Dendritic cell treated with granulocyte-macrophage colony-stimulating factor and Interleukin-4, amounts not matched to agents 40 ng/mL and 50 ng/mL, for 4 days (primary cell): ENCODE measurements at regions not wholly inside any gene's neighbourhood (a gene's known extent, or its start where the extent isn't known, plus 50 kb on each side); places are given as distances from the start of the nearest gene placed in this dataset.

Experiments used
- H3K27ac Mint-ChIP-seq: one replicate; pipeline ENCODE4 v1.8.0; 2022; ENCODE audit warnings: mild to moderate bottlenecking, mixed read lengths
- H3K27me3 Mint-ChIP-seq: one replicate; pipeline ENCODE4 v1.8.0; 2022; ENCODE audit warnings: mild to moderate bottlenecking, mixed read lengths
- H3K36me3 Mint-ChIP-seq: one replicate; pipeline ENCODE4 v1.8.0; 2022; ENCODE audit warnings: low read depth, mixed read lengths
- H3K4me1 Mint-ChIP-seq: one replicate; pipeline ENCODE4 v1.8.0; 2022; ENCODE audit warnings: low read depth, mixed read lengths
- H3K4me3 Mint-ChIP-seq: one replicate; pipeline ENCODE4 v1.8.0; 2022; ENCODE audit warnings: mild to moderate bottlenecking, moderate library complexity, mixed read lengths
- H3K9me3 Mint-ChIP-seq: one replicate; pipeline ENCODE4 v1.8.0; 2022; ENCODE audit warnings: mixed read lengths
- intact Hi-C: fragments of 100-400 bp; cut with micrococcal nuclease; formaldehyde crosslinking; loops from one replicate; pipeline ENCODE4 v1.15.0; 2022

GRCh38 chr2:2557475-2557874, 226.4 kb upstream of the MYT1L start:
- Mint-ChIP-seq H3K27ac (no peak overlapping the region), H3K9me3 (peaks cover 19% of the 10 kb centered on the region)
- intact Hi-C loops, result no loop called here

DNA sequence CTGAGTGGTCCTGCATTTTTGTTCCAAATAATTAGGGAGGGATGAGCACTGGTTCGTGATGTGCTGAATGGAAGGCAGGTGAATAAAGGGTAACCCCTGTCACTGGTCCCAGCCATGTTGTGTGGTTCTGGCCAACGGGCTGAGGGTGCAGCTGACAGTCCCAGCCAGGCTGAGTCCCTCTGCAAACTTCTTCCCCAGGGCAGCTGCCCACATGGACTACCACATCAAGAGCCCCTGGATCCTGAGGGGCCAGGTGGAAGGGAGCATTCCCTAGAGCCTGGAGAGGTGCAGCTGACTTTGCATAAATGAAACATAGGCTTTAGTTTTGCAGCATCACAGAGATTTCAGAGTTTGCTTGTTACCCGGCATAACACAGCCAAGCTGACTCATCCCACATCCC, 219.8 kb upstream of the MYT1L start:
- Mint-ChIP-seq H3K4me1 (no peaks in the 10 kb centered on the region), H3K36me3 (no peaks in the 10 kb centered on the region), H3K27ac (no peak overlapping the region), H3K27me3 (no peaks in the 10 kb centered on the region), H3K4me3 (no peak overlapping the region), H3K9me3 (peaks cover 19% of the 10 kb centered on the region)
- intact Hi-C loops, result no loop called here

More at GRCh38 chr2:2557475-2557874, 226.4 kb upstream of the MYT1L start:
- H3K4me1 Mint-ChIP-seq, result no peaks in the 10 kb centered on the region
- H3K27me3 Mint-ChIP-seq, result no peaks in the 10 kb centered on the region
- H3K4me3 Mint-ChIP-seq, result no peak overlapping the region
- H3K36me3 Mint-ChIP-seq, result no peaks in the 10 kb centered on the region

- H3K27ac Mint-ChIP-seq, result no peak overlapping the region
- H3K36me3 Mint-ChIP-seq, result no peaks in the 10 kb centered on the region
- H3K27me3 Mint-ChIP-seq, result no peaks in the 10 kb centered on the region
- intact Hi-C loops, result no loop called here
- H3K9me3 Mint-ChIP-seq, result peaks cover 11% of the 10 kb centered on the region
- no peak overlapping the region for H3K4me3 Mint-ChIP-seq
- no peaks in the 10 kb centered on the region for H3K4me1 Mint-ChIP-seq
Measured at GRCh38 chr2:2547911-2548310, 216.8 kb upstream of the MYT1L start.

GRCh38 chr2:2547451-2547850, 216.4 kb upstream of the MYT1L start:
- no peaks in the 10 kb centered on the region for H3K27me3 Mint-ChIP-seq
- H3K36me3 Mint-ChIP-seq, result no peaks in the 10 kb centered on the region
- no peak overlapping the region for H3K27ac Mint-ChIP-seq
- intact Hi-C loops, result no loop called here
- no peak overlapping the region for H3K4me3 Mint-ChIP-seq
- H3K4me1 Mint-ChIP-seq, result no peaks in the 10 kb centered on the region
- H3K9me3 Mint-ChIP-seq, result peaks cover 7% of the 10 kb centered on the region

- Mint-ChIP-seq H3K4me1 (no peaks in the 10 kb centered on the region), H3K27me3 (no peaks in the 10 kb centered on the region), H3K4me3 (no peak overlapping the region), H3K27ac (no peak overlapping the region), H3K9me3 (no peaks in the 10 kb centered on the region), H3K36me3 (no peaks in the 10 kb centered on the region)
- intact Hi-C loops, result no loop called here
Measured at GRCh38 chr2:2546046-2546445, 215.0 kb upstream of the MYT1L start.

GRCh38 chr2:2542966-2543611, 212.0 kb upstream of the MYT1L start:
- no peaks in the 10 kb centered on the region for H3K4me1 Mint-ChIP-seq
- H3K27me3 Mint-ChIP-seq, result no peaks in the 10 kb centered on the region
- no peak overlapping the region for H3K4me3 Mint-ChIP-seq
- H3K9me3 Mint-ChIP-seq, result no peaks in the 10 kb centered on the region
- no peak overlapping the region for H3K27ac Mint-ChIP-seq
- intact Hi-C loops, result no loop called here
- H3K36me3 Mint-ChIP-seq, result no peaks in the 10 kb centered on the region

DNA sequence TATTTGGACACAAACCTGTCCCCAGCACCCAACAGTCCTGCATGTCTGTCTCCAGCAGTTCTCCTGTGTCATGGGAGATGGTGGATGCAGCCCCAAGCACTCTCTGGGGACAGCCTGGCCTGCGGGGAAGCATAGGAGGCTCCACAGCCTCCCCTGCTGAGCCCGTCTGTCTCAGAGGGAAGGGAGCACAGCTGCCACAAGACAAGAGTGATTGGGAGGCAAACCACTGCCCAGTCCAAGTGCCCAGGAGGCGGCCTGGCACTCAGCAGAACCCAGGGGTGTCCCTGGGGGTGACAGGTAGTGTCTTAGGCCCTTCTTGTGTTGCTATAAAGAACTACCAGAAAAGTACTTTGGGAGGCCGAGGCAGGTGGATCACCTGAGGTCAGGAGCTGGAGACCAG, 211.2 kb upstream of the MYT1L start:
- H3K36me3 Mint-ChIP-seq, result no peaks in the 10 kb centered on the region
- no peaks in the 10 kb centered on the region for H3K4me1 Mint-ChIP-seq
- H3K9me3 Mint-ChIP-seq, result no peaks in the 10 kb centered on the region

GRCh38 chr2:2540406-2540805, 209.3 kb upstream of the MYT1L start:
- Mint-ChIP-seq H3K9me3 (no peaks in the 10 kb centered on the region), H3K4me3 (no peak overlapping the region), H3K27me3 (no peaks in the 10 kb centered on the region), H3K36me3 (no peaks in the 10 kb centered on the region), H3K4me1 (no peaks in the 10 kb centered on the region), H3K27ac (no peak overlapping the region)
- intact Hi-C loops, result no loop called here

More for the DNA sequence above, 211.2 kb upstream of the MYT1L start:
- no peaks in the 10 kb centered on the region for H3K27me3 Mint-ChIP-seq
- intact Hi-C loops, result no loop called here
- no peak overlapping the region for H3K27ac Mint-ChIP-seq
- H3K4me3 Mint-ChIP-seq, result no peak overlapping the region

DNA sequence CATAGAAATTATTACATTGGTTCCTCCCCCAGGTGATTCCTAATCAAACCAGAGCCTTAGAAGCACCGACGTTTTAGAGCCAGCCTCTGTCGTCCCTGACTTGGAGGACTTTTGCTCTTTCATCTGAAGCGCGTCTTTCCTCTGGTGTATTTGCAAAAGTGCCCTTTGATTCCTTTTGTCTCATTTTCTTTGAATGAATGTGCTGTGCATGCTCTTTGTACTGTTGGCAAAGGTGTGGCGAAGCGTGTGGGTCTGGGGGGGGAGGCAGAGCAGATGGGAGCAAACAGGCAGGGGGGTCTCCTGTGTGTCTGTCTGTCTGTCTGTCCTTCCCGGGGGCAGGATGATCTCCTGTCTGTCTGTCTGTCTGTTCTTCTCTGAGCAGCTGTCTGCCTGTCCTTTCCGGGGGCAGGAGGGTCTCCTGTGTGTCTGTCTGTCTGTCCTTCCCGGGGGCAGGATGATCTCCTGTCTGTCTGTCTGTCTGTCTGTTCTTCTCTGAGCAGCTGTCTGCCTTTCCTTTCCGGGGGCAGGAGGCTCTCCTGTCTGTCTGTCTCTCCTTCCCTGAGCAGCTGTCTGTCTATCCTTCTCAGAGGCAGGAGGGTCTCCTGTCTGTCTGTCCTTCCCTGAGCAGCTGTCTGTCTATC, 205.5 kb upstream of the MYT1L start:
- H3K27ac Mint-ChIP-seq, result no peak overlapping the region
- H3K27me3 Mint-ChIP-seq, result no peaks in the 10 kb centered on the region

GRCh38 chr2:2530334-2530733, 199.3 kb upstream of the MYT1L start:
- intact Hi-C loops, result no loop called here
- no peaks in the 10 kb centered on the region for H3K4me1 Mint-ChIP-seq
- H3K9me3 Mint-ChIP-seq, result no peaks in the 10 kb centered on the region
- no peak overlapping the region for H3K4me3 Mint-ChIP-seq
- H3K27me3 Mint-ChIP-seq, result no peaks in the 10 kb centered on the region
- no peaks in the 10 kb centered on the region for H3K36me3 Mint-ChIP-seq
- H3K27ac Mint-ChIP-seq, result no peak overlapping the region

More for the DNA sequence above, 205.5 kb upstream of the MYT1L start:
- Mint-ChIP-seq H3K4me3 (no peak overlapping the region), H3K9me3 (no peaks in the 10 kb centered on the region), H3K36me3 (no peaks in the 10 kb centered on the region), H3K4me1 (no peaks in the 10 kb centered on the region)
- intact Hi-C loops, result no loop called here

DNA sequence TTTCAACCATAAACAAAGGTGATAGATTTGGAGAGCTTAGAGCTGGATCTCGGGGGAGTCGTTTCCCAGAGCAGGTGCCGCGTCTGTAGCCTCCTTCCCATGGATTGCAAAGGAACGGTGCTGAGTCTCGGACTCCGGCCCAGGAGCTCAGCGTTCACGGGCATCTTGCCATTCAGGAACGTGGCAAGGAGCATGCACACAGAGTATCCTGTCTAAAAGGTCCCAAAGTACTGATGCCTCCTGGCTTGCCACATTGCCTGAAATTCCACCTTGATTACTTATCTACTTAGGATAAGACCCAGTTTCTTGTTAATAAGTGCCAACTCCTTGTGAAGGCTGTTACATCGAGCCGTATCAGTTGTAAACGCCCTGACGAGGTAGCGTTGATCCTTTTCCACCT, 197.8 kb upstream of the MYT1L start:
- H3K36me3 Mint-ChIP-seq, result no peaks in the 10 kb centered on the region
- H3K4me3 Mint-ChIP-seq, result no peak overlapping the region
- H3K27ac Mint-ChIP-seq, result no peak overlapping the region
- intact Hi-C loops, result no loop called here
- H3K27me3 Mint-ChIP-seq, result no peaks in the 10 kb centered on the region
- no peaks in the 10 kb centered on the region for H3K4me1 Mint-ChIP-seq
- H3K9me3 Mint-ChIP-seq, result no peaks in the 10 kb centered on the region

- Mint-ChIP-seq H3K9me3 (peaks cover 3% of the 10 kb centered on the region), H3K27me3 (no peaks in the 10 kb centered on the region)
- intact Hi-C loops, result no loop called here
Measured at GRCh38 chr2:2527148-2527547, 196.1 kb upstream of the MYT1L start.

DNA sequence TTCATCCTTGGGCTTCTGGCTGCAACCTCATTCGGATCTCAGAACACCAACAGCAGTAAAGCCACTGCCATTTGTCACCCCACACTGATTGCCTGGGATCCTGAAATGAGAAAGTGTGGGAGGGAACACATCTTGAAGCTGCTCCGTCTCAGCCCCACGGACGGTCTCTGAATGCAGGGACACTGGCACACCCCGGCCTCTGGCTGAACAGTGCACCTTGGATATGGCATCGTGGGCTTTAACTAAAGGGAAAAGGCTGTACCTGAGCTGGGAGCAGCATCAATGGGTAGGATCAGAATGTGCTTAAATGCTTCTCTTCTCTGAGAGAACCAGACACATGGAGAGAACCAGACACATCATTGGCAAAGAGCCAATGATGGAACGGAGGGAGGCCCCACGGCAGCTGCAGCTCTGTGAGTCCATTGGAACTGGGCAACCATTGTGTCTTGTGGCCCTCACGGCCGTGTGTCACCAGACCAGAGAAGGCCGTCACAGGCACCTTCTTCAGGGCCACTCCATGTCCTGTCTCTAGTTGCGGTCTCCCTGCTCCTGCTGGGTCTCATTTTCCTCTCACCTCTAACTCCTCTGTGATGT, 193.4 kb upstream of the MYT1L start:
- Mint-ChIP-seq H3K9me3 (peaks cover 9% of the 10 kb centered on the region), H3K27me3 (no peaks in the 10 kb centered on the region), H3K4me3 (no peak overlapping the region), H3K36me3 (no peaks in the 10 kb centered on the region), H3K4me1 (no peaks in the 10 kb centered on the region), H3K27ac (no peak overlapping the region)
- intact Hi-C loops, result no loop called here

More at GRCh38 chr2:2527148-2527547, 196.1 kb upstream of the MYT1L start:
- Mint-ChIP-seq H3K36me3 (no peaks in the 10 kb centered on the region), H3K4me1 (no peaks in the 10 kb centered on the region), H3K4me3 (no peak overlapping the region), H3K27ac (no peak overlapping the region)

- Mint-ChIP-seq H3K27me3 (no peaks in the 10 kb centered on the region), H3K36me3 (no peaks in the 10 kb centered on the region), H3K27ac (no peak overlapping the region), H3K9me3 (peaks cover 9% of the 10 kb centered on the region), H3K4me3 (no peak overlapping the region), H3K4me1 (no peaks in the 10 kb centered on the region)
- intact Hi-C loops, result no loop called here
Measured at GRCh38 chr2:2523461-2524347, 192.6 kb upstream of the MYT1L start.
